SU-DHL-6 (cell line): ENCODE measurements at regions not wholly inside any gene's neighbourhood (a gene's known extent, or its start where the extent isn't known, plus 50 kb on each side); places are given as distances from the start of the nearest gene placed in this dataset.

Experiments used
- H2AFZ ChIP-seq: fragments of 200-600 bp; sonication (generic); 2 replicates; pipeline ENCODE4 v1.6.1; 2014; ENCODE audit warnings: low read depth, mild to moderate bottlenecking, moderate library complexity, mixed read lengths, antibody characterized with exemption, low read length; ENCODE audit not compliant: severe bottlenecking
- H3F3A ChIP-seq: fragments of 200-600 bp; shearing (Covaris generic); 2 replicates; pipeline ENCODE4 v1.6.0; 2016; ENCODE audit warnings: antibody characterized with exemption, mild to moderate bottlenecking; ENCODE audit not compliant: insufficient read depth
- H3K27ac ChIP-seq: fragments of 200-600 bp; sonication (generic); 2 replicates; pipeline ENCODE4 v1.5.1; 2016; ENCODE audit warnings: low read depth, mild to moderate bottlenecking, low read length, moderate library complexity, mixed read lengths
- H3K27me3 ChIP-seq: fragments of 200-600 bp; sonication (generic), shearing (Covaris generic); 2 replicates; pipeline ENCODE4 v1.6.0; 2014; ENCODE audit warnings: mild to moderate bottlenecking, low read length
- H3K36me3 ChIP-seq: fragments of 200-600 bp; sonication (generic); 2 replicates; pipeline ENCODE4 v1.6.1; 2014; ENCODE audit warnings: mild to moderate bottlenecking, low read length, mixed read lengths
- H3K4me2 ChIP-seq: fragments of 300-600, 200-600 bp; shearing (Covaris generic), sonication (generic); 2 replicates; pipeline ENCODE4 v1.6.0; 2014; ENCODE audit warnings: low read length, low read depth, mild to moderate bottlenecking; ENCODE audit not compliant: poor library complexity, severe bottlenecking
- H3K4me3 ChIP-seq: fragments of 200-600 bp; sonication (generic); 2 replicates; pipeline ENCODE4 v1.5.1; 2014; ENCODE audit warnings: antibody characterized with exemption, low read length, mild to moderate bottlenecking, mixed read lengths; ENCODE audit not compliant: insufficient read depth, poor library complexity, severe bottlenecking
- H3K79me2 ChIP-seq: fragments of 200-600 bp; sonication (generic); 2 replicates; pipeline ENCODE4 v1.6.1; 2014; ENCODE audit warnings: mild to moderate bottlenecking, low read length, moderate library complexity; ENCODE audit not compliant: insufficient read depth
- H3K9ac ChIP-seq: fragments of 200-600 bp; sonication (generic); 2 replicates; pipeline ENCODE4 v1.7.0; 2014; ENCODE audit warnings: mild to moderate bottlenecking, low read length
- H3K9me2 ChIP-seq: fragments of 200-600 bp; sonication (generic); replicated peaks from 2 replicates; pipeline ENCODE4 v1.6.1; 2014; ENCODE audit warnings: low read length; ENCODE audit not compliant: insufficient read depth
- H3K9me3 ChIP-seq: fragments of 200-600 bp; sonication (generic); 2 replicates; pipeline ENCODE4 v1.6.1; 2014; ENCODE audit warnings: low read length, mixed read lengths; ENCODE audit not compliant: insufficient read depth
- H4K20me1 ChIP-seq: fragments of 200-600 bp; sonication (generic); 2 replicates; pipeline ENCODE4 v1.6.1; 2014; ENCODE audit warnings: low read depth, mild to moderate bottlenecking, antibody characterized with exemption, low read length, moderate library complexity, mixed read lengths
- CTCF ChIP-seq: fragments of 200-600 bp; sonication (generic); IDR thresholded peaks from one replicate; pipeline ENCODE4 v1.5.1; 2017; ENCODE audit warnings: antibody characterized with exemption, mild to moderate bottlenecking, low read length, moderate library complexity; ENCODE audit not compliant: insufficient read depth, poor library complexity, severe bottlenecking
- EZH2phosphoT487 ChIP-seq: fragments of 200-600 bp; sonication (generic), shearing (Covaris generic); conservative IDR thresholded peaks from 2 replicates; pipeline ENCODE4 v1.6.1; 2018; ENCODE audit warnings: mild to moderate bottlenecking, antibody characterized with exemption, low read length, moderate library complexity, mixed read lengths

- H3K4me3 ChIP-seq = no peak overlapping the region
- no peaks in the 10 kb centered on the region for H3F3A ChIP-seq
- H3K36me3 ChIP-seq = no peaks in the 10 kb centered on the region
- H3K9ac ChIP-seq = no peak overlapping the region
- no peaks in the 10 kb centered on the region for H3K27me3 ChIP-seq
- TF ChIP-seq CTCF = no peak
- TF ChIP-seq EZH2phosphoT487 = no peak
- H3K9me3 ChIP-seq = peaks cover under 1% of the 10 kb centered on the region; the same call in 1 of the 2 replicates
- H2AFZ ChIP-seq = no peak overlapping the region
- no peaks in the 10 kb centered on the region for H4K20me1 ChIP-seq
- no peaks in the 10 kb centered on the region for H3K9me2 ChIP-seq
- H3K79me2 ChIP-seq = no peaks in the 10 kb centered on the region
- no peak overlapping the region for H3K27ac ChIP-seq
- H3K4me2 ChIP-seq = no peak overlapping the region
Observed at GRCh38 chr9:13929013-13929412, 384.9 kb downstream of the NFIB start.

- peaks cover 10% of the 10 kb centered on the region; the same call in 1 of the 2 replicates for H3K9me3 ChIP-seq
- H2AFZ ChIP-seq = no peak overlapping the region
- H3F3A ChIP-seq = no peaks in the 10 kb centered on the region
- no peaks in the 10 kb centered on the region for H3K36me3 ChIP-seq
- no peak overlapping the region for H3K4me3 ChIP-seq
- TF ChIP-seq EZH2phosphoT487 (no peak), CTCF (no peak)
- no peaks in the 10 kb centered on the region for H3K27me3 ChIP-seq
- H3K9me2 ChIP-seq = no peaks in the 10 kb centered on the region
- no peaks in the 10 kb centered on the region for H4K20me1 ChIP-seq
- no peak overlapping the region for H3K4me2 ChIP-seq
- no peaks in the 10 kb centered on the region for H3K79me2 ChIP-seq
- no peak overlapping the region for H3K27ac ChIP-seq
- H3K9ac ChIP-seq = no peak overlapping the region
Observed at GRCh38 chr9:13923381-13923780, 390.6 kb downstream of the NFIB start.

- Histone ChIP-seq H3K27me3 (no peaks in the 10 kb centered on the region), H3K9me2 (no peaks in the 10 kb centered on the region), H3F3A (no peaks in the 10 kb centered on the region), H3K4me3 (no peak overlapping the region), H3K9ac (no peak overlapping the region), H3K79me2 (no peaks in the 10 kb centered on the region), H3K27ac (no peak overlapping the region), H2AFZ (no peak overlapping the region), H3K9me3 (peaks cover 10% of the 10 kb centered on the region; the same call in 1 of the 2 replicates), H3K4me2 (no peak overlapping the region), H4K20me1 (no peaks in the 10 kb centered on the region), H3K36me3 (no peaks in the 10 kb centered on the region)
- TF ChIP-seq CTCF = no peak
- TF ChIP-seq EZH2phosphoT487 = no peak
Observed at GRCh38 chr9:13920557-13920956, 393.4 kb downstream of the NFIB start.

GRCh38 chr9:13919401-13919800 lies 394.5 kb downstream of the NFIB start:
- Histone ChIP-seq H3K36me3 (no peaks in the 10 kb centered on the region), H3K9me2 (no peaks in the 10 kb centered on the region), H3K4me2 (no peak overlapping the region), H3K4me3 (no peak overlapping the region), H4K20me1 (no peaks in the 10 kb centered on the region), H3K27me3 (no peaks in the 10 kb centered on the region), H2AFZ (no peak overlapping the region), H3K9me3 (peaks cover 10% of the 10 kb centered on the region; the same call in 1 of the 2 replicates), H3K79me2 (no peaks in the 10 kb centered on the region), H3K9ac (no peak overlapping the region), H3K27ac (no peak overlapping the region), H3F3A (no peaks in the 10 kb centered on the region)
- TF ChIP-seq EZH2phosphoT487 = no peak
- TF ChIP-seq CTCF = no peak
